ENCODE measurements at regions not wholly inside any gene's neighbourhood (a gene's known extent, or its start where the extent isn't known, plus 50 kb on each side); places are given as distances from the start of the nearest gene placed in this dataset.
"Not testable (repeated sequence)": the region's sequence is repeated elsewhere in the genome, so short reads cannot be mapped to it uniquely, and the experiment has no call there.

GRCh38 chr1:173303984-173304383, 96.9 kb upstream of the TNFSF4 start:
- Mint-ChIP-seq H3K9me3 (peaks cover 4 to 22% (median 8%) of the 10 kb centered on the region in 7 donors), H3K27ac (no peak overlapping the region), H3K4me1 (peaks cover 0 to 3% (median 0%) of the 10 kb centered on the region in 3 donors), H3K27me3 (no peaks in the 10 kb centered on the region), H3K36me3 (peaks cover 4 to 7% of the 10 kb centered on the region in 2 donors), H3K4me3 (no peak overlapping the region)
- ATAC-seq (ENCODE audit: low read depth in 2 of 2) (no peak), DNase-seq (no peak)

- Mint-ChIP-seq H3K27me3 (no peaks in the 10 kb centered on the region), H3K9me3 (peaks cover 4 to 27% (median 10%) of the 10 kb centered on the region in 7 donors), H3K4me1 (peaks cover 0 to 3% (median 0%) of the 10 kb centered on the region in 3 donors), H3K27ac (no peak overlapping the region), H3K36me3 (peaks cover 4 to 7% of the 10 kb centered on the region in 2 donors), H3K4me3 (no peak overlapping the region)
- ATAC-seq (ENCODE audit: low read depth in 2 of 2) (no peak), DNase-seq (no peak)
These were observed 97.5 kb upstream of the TNFSF4 start for GRCh38 chr1:173304529-173305227.

- H3K27ac Mint-ChIP-seq, result no peak overlapping the region
- no peak for DNase-seq
- H3K36me3 Mint-ChIP-seq, result peaks cover 4 to 15% of the 10 kb centered on the region in 2 donors
- peaks cover 8 to 46% (median 20%) of the 10 kb centered on the region in 7 donors for H3K9me3 Mint-ChIP-seq
- no peak for ATAC-seq (ENCODE audit: low read depth in 2 of 2)
- H3K4me1 Mint-ChIP-seq, result no peaks in the 10 kb centered on the region
- no peaks in the 10 kb centered on the region for H3K27me3 Mint-ChIP-seq
- no peak overlapping the region for H3K4me3 Mint-ChIP-seq
These were observed 100.7 kb upstream of the TNFSF4 start for GRCh38 chr1:173307845-173308244.

- Mint-ChIP-seq H3K9me3 (peaks cover 4 to 20% (median 9%) of the 10 kb centered on the region in 7 donors), H3K36me3 (peaks cover 0 to 7% of the 10 kb centered on the region in 2 donors), H3K27me3 (no peaks in the 10 kb centered on the region), H3K27ac (no peak overlapping the region), H3K4me3 (no peak overlapping the region), H3K4me1 (no peaks in the 10 kb centered on the region)
- ATAC-seq (ENCODE audit: low read depth in 2 of 2), result no peak
- no peak for DNase-seq
These were observed 107.5 kb upstream of the TNFSF4 start for GRCh38 chr1:173314656-173315055.

GRCh38 chr1:173315296-173315695, 108.2 kb upstream of the TNFSF4 start:
- Mint-ChIP-seq H3K4me3 (no peak overlapping the region), H3K27me3 (no peaks in the 10 kb centered on the region), H3K9me3 (peaks cover 0 to 14% (median 6%) of the 10 kb centered on the region in 7 donors), H3K4me1 (no peaks in the 10 kb centered on the region), H3K27ac (no peak overlapping the region), H3K36me3 (peaks cover 0 to 1% of the 10 kb centered on the region in 2 donors)
- DNase-seq (no peak), ATAC-seq (ENCODE audit: low read depth in 2 of 2) (no peak)

GRCh38 chr1:173318788-173319187, 111.7 kb upstream of the TNFSF4 start:
- ATAC-seq (ENCODE audit: low read depth in 2 of 2), result no peak
- no peak overlapping the region for H3K4me3 Mint-ChIP-seq
- no peaks in the 10 kb centered on the region for H3K27me3 Mint-ChIP-seq
- peaks cover 5 to 13% (median 8%) of the 10 kb centered on the region in 7 donors for H3K9me3 Mint-ChIP-seq
- DNase-seq, result no peak
- peaks cover 0 to 6% of the 10 kb centered on the region in 2 donors for H3K36me3 Mint-ChIP-seq
- H3K4me1 Mint-ChIP-seq, result no peaks in the 10 kb centered on the region
- H3K27ac Mint-ChIP-seq, result no peak overlapping the region

GRCh38 chr1:173324352-173324751, 117.2 kb upstream of the TNFSF4 start:
- not testable (repeated sequence) for H3K4me3 Mint-ChIP-seq; H3K27ac Mint-ChIP-seq; H3K36me3 Mint-ChIP-seq; ATAC-seq (ENCODE audit: low read depth in 2 of 2); DNase-seq; H3K4me1 Mint-ChIP-seq; H3K27me3 Mint-ChIP-seq
- H3K9me3 Mint-ChIP-seq, result peaks cover 6 to 19% (median 13%) of the 10 kb centered on the region in 7 donors

- DNase-seq; H3K27ac Mint-ChIP-seq; H3K27me3 Mint-ChIP-seq; H3K36me3 Mint-ChIP-seq; H3K4me3 Mint-ChIP-seq; ATAC-seq (ENCODE audit: low read depth in 2 of 2): not testable (repeated sequence)
- H3K4me1 Mint-ChIP-seq, result peaks cover 8 to 22% (median 9%) of the 10 kb centered on the region in 3 donors
- H3K9me3 Mint-ChIP-seq, result peaks cover 5 to 15% (median 9%) of the 10 kb centered on the region in 7 donors
These were observed 120.9 kb upstream of the TNFSF4 start for GRCh38 chr1:173327987-173328386.

GRCh38 chr1:173328961-173329360, 121.8 kb upstream of the TNFSF4 start:
- Mint-ChIP-seq H3K4me3 (no peak overlapping the region), H3K4me1 (peaks cover 8 to 22% (median 9%) of the 10 kb centered on the region in 3 donors), H3K9me3 (peaks cover 0 to 6% (median 5%) of the 10 kb centered on the region in 7 donors), H3K27me3 (no peaks in the 10 kb centered on the region), H3K36me3 (no peaks in the 10 kb centered on the region), H3K27ac (no peak overlapping the region)
- ATAC-seq (ENCODE audit: low read depth in 2 of 2), result no peak
- DNase-seq, result no peak

- H3K9me3 Mint-ChIP-seq, result peaks cover 0 to 1% (median 0%) of the 10 kb centered on the region in 7 donors
- H3K4me1 Mint-ChIP-seq, result peaks cover 8 to 22% (median 9%) of the 10 kb centered on the region in 3 donors
- H3K27ac Mint-ChIP-seq, result no peak overlapping the region
- no peak for DNase-seq
- H3K27me3 Mint-ChIP-seq, result no peaks in the 10 kb centered on the region
- no peak overlapping the region for H3K4me3 Mint-ChIP-seq
- ATAC-seq (ENCODE audit: low read depth in 2 of 2), result no peak
- H3K36me3 Mint-ChIP-seq, result no peaks in the 10 kb centered on the region
These were observed 122.6 kb upstream of the TNFSF4 start for GRCh38 chr1:173329726-173330125.

GRCh38 chr1:173330149-173330951, 123.2 kb upstream of the TNFSF4 start:
- peak overlapping the region in 4 of 6 donors; percentile 37 to 81 (median 72) for H3K27ac Mint-ChIP-seq
- no peak for ATAC-seq (ENCODE audit: low read depth in 2 of 2)
- no peaks in the 10 kb centered on the region for H3K36me3 Mint-ChIP-seq
- H3K4me1 Mint-ChIP-seq, result peaks cover 8 to 22% (median 9%) of the 10 kb centered on the region in 3 donors
- peak overlapping the region in 4 of 8 donors; percentile 25 to 83 (median 54) for H3K4me3 Mint-ChIP-seq
- H3K27me3 Mint-ChIP-seq, result no peaks in the 10 kb centered on the region
- peaks cover 0 to 1% (median 0%) of the 10 kb centered on the region in 7 donors for H3K9me3 Mint-ChIP-seq
- no peak for DNase-seq

GRCh38 chr1:173330952-173331548, 123.9 kb upstream of the TNFSF4 start:
- H3K36me3 Mint-ChIP-seq, H3K27me3 Mint-ChIP-seq, H3K9me3 Mint-ChIP-seq: not testable (repeated sequence)
- peaks cover 8 to 22% (median 9%) of the 10 kb centered on the region in 3 donors for H3K4me1 Mint-ChIP-seq
- H3K27ac Mint-ChIP-seq, result peak overlapping the region; percentile 37 to 93 (median 72)
- ATAC-seq (ENCODE audit: low read depth in 2 of 2), result peak; percentile 82 to 85
- DNase-seq, result peak; percentile 14
- peak overlapping the region in 7 of 8 donors; percentile 25 to 83 (median 48) for H3K4me3 Mint-ChIP-seq

GRCh38 chr1:173332026-173332425, 124.9 kb upstream of the TNFSF4 start:
- ATAC-seq (ENCODE audit: low read depth in 2 of 2), result no peak
- DNase-seq, result no peak
- no peaks in the 10 kb centered on the region for H3K27me3 Mint-ChIP-seq
- peaks cover 8 to 22% (median 9%) of the 10 kb centered on the region in 3 donors for H3K4me1 Mint-ChIP-seq
- H3K36me3 Mint-ChIP-seq, result no peaks in the 10 kb centered on the region
- no peaks in the 10 kb centered on the region for H3K9me3 Mint-ChIP-seq
- peak overlapping the region in 3 of 6 donors; percentile 21 to 74 (median 71) for H3K27ac Mint-ChIP-seq
- peak overlapping the region in 1 of 8 donors; percentile 44 for H3K4me3 Mint-ChIP-seq

Measured in naive B cell (primary cell).